GM18909 (cell line): ENCODE measurements at regions not wholly inside any gene's neighbourhood (a gene's known extent, or its start where the extent isn't known, plus 50 kb on each side); places are given as distances from the start of the nearest gene placed in this dataset.
"Not testable (repeated sequence)": the region's sequence is repeated elsewhere in the genome, so short reads cannot be mapped to it uniquely, and the experiment has no call there.

Source experiments
- ATAC-seq: cut with Tn5 transposase; IDR thresholded peaks from one replicate; pipeline ENCODE4 v1.9.1; 2021; ENCODE audit warnings: mild to moderate bottlenecking; ENCODE audit not compliant: unreplicated experiment, poor library complexity

DNA sequence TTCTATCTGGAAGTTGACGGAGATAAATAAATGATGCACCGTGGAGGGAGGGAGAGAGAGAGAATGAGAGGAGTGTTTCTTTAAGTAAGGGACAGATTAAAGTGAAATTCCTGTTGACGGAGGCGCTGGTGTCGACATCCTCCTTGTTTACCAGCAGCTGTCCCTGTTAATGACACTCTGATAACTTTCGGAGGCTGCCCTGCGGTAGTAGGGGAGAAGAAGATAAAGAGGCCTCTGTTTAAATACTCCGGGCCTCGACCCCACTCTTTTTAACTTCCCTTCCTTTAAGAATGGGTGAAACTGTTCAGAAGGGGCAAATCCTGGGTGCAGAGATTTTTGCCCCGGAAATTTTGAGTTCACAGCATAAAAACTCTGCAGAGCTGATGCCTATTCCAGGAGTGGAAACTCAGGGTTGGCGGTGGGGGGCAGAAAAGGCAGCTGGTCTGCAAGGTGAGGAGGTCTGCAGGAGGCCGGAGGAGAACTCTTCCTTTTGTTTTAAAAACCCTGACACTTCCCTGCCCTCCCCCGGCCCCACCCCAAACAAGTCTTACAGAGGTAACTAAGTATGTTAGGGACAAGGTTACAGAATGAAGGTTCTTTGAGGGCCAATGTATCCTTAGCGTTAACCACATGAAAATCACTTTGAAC, 276.6 kb upstream of the NR2F2 start:
- ATAC-seq, result no peak

- ATAC-seq, result no peak
These were observed 275.9 kb upstream of the NR2F2 start for GRCh38 chr15:96054621-96055020.

- peak; percentile 78 for ATAC-seq
These were observed 272.2 kb upstream of the NR2F2 start for GRCh38 chr15:96058103-96058851.

DNA sequence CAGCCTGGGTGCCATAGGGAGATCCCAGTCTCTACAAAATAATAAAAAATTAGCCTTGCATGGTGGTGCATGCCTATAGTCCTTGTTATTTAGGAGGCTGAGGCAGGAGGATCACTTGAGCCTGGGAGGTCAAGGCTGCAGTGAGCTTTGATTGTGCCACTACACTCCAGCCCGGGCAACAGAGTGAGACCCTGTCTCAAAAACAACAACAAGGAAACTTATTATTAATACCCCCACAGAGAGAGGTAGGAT, 271.7 kb upstream of the NR2F2 start:
- ATAC-seq, result not testable (repeated sequence)

- not testable (repeated sequence) for ATAC-seq
These were observed 269.9 kb upstream of the NR2F2 start for GRCh38 chr15:96060591-96060990.

DNA sequence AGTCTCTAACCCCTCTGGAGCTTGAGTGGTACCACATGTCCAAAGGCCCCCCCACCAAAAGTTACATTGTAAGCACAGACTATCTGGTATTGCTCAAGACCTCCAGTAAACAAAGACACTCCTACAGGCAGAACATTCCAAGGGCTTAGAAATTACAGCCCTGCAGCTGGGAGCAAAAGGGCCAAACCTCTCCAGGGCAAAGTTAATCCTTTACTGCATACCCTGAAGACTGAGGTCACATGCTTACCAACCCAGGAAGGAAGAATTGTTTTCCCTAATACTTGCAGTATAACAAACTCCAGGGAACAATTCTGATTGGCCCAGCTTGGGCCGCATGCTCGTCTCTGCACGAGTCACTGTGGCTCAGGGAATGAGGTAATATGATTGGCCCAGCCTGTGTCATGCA, 266.1 kb upstream of the NR2F2 start:
- no peak for ATAC-seq

GRCh38 chr15:96066126-96066525, 264.4 kb upstream of the NR2F2 start:
- ATAC-seq, result no peak

DNA sequence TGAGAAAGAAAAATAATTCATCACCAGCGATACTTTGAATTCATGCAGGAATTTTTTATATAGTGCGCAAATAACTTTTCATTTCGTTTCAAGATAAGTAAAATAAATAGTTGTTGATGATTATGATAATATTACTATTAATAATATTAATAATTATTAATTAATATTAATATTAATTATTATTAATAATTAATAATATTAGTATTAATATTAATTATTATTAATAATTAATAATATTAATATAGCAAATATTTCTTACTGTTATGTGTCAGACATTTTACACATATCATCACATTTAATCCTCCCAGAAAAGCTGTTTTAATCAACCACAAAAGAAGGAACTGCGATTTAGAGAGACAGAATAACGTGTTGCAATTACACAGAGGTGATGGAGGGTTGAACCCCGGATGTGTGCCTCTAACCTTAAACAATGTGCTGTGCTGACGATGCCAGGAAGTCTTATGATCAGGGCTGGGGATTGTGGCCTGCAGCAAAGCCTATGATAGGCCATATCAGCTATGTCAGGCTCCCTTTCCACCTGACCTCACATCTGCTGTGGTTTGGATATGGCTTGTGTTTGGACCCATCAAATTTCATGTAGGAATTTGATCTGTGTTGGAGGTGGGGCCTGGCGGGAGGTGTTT, 263.5 kb upstream of the NR2F2 start:
- no peak for ATAC-seq

DNA sequence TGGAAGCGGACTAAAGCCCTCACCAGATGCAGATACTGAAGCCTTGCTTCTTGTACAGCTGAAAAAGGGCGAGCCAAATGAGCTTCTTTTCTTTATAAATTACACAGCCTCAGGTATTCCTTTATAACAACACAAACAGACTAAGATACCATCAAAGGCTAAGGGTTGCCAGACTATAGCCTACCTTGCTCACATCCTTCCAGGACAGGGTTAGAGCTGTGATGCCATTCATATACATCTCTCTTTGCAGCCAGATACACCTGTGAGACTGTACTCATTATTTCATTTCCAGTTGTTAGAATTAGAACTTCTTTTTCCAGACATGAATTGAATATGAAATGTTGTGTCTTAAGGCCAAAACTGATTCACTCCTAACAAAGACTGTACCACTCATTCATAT, 262.8 kb upstream of the NR2F2 start:
- no peak for ATAC-seq

DNA sequence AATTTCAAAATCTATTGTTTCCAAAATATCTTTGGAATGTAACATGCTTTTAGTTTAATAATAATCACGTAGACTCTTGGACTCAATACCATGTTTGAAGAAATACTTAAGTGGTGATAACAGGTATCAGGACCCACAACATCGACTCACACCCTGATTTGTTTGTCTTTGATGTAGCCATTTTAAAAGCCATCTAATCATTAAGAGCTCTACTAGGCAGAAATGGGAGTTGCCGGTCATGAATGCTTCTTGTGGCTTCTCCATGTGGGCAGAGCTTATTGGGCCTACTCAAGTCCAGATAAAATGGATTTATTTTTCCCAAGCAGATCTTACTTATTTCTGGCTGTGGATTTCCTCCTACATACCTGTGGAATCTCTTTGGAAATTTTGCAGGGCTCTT, 261.6 kb upstream of the NR2F2 start:
- no peak for ATAC-seq

GRCh38 chr15:96070636-96071035, 259.9 kb upstream of the NR2F2 start:
- no peak for ATAC-seq

GRCh38 chr15:96072821-96073220, 257.7 kb upstream of the NR2F2 start:
- ATAC-seq, result no peak

- no peak for ATAC-seq
These were observed 256.6 kb upstream of the NR2F2 start for GRCh38 chr15:96073908-96074307.

- ATAC-seq, result no peak
These were observed 254.6 kb upstream of the NR2F2 start for GRCh38 chr15:96075895-96076294.

DNA sequence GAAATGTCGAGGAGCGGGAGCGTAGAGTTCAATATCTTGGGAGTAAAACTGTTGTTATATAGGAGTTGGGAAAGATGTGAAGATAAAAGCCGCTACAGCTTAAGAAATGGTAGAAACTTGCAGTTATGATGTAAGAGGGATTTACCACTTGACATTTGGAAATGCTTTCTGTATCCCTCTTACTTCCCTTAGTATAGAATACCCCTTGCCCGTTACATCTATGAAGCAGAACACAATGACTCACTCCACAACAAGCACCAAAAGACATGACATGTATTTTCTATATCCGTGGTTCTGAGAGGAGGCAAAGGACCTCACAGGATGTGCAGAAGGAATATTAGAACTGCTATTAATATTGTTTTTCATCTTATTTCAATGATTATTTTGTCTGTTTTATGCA, 254.2 kb upstream of the NR2F2 start:
- ATAC-seq, result no peak

DNA sequence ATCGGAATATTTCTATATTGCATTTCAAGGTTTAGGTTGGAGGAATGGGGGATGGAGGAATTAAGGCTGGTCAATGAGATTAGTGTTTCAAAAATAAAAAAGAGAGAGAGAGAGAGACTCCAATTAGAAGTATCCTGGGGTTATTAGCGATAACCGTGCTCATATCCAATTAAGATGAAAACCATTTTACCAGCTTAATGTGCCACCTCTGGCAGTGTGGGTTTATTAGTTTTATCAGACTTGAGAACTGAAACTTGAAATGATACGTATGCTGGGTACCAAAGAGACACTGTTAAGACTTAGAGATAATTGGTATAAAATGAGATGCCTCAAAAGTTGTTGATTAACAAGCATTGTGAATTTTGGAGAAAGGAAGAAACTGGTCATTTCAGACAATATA, 251.5 kb upstream of the NR2F2 start:
- no peak for ATAC-seq

- ATAC-seq, result no peak
These were observed 250.6 kb upstream of the NR2F2 start for GRCh38 chr15:96079882-96080281.

- no peak for ATAC-seq
These were observed 244.3 kb upstream of the NR2F2 start for GRCh38 chr15:96086164-96086563.

- no peak for ATAC-seq
These were observed 243.2 kb upstream of the NR2F2 start for GRCh38 chr15:96087180-96087884.

- ATAC-seq, result no peak
These were observed 241.8 kb upstream of the NR2F2 start for GRCh38 chr15:96088650-96089049.

DNA sequence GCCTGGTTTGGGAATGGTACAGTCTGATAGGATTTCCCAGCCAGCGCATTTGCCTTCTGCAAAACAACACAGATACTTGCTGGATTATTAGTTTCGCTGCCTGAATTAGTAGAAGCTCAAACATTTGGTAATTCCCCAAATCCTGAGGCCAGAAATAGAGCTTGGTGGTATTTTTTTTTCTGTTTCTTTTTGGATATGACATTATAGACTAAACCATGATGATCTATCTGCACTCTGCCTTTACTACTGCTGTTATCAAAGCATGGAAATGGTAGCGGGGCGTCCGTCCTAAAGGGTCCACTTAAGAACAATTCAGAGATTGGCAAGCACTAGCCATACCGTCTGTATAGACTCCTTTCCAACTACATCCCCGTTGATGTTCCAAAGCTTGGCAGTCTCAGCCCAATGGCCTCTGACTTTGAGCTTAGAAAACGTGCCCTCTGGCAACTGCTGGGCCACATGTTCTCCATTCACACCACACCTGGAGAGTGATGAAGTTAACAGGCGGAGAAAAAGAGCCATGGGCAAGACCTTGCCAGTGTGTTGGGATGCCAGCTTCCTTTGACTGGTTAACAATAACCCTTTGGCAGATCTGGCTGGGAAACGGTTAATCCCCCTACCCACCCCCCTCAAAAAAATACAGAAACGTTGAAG, 241.0 kb upstream of the NR2F2 start:
- peak; percentile 47 for ATAC-seq
